Parathyroid adenoma (tissue), 2 donors: ENCODE measurements at regions not wholly inside any gene's neighbourhood (a gene's known extent, or its start where the extent isn't known, plus 50 kb on each side); places are given as distances from the start of the nearest gene placed in this dataset.

ENCODE experiments used
- H2AFZ ChIP-seq: fragments of 300-600 bp; sonication (generic); one replicate; pipeline ENCODE4 v1.7.0; 2017; ENCODE audit warnings: antibody characterized with exemption, mild to moderate bottlenecking
- H3K27ac ChIP-seq: fragments of 300-600 bp; sonication (generic); one replicate; pipeline ENCODE4 v1.7.0; 2017
- H3K27me3 ChIP-seq: fragments of 300-600 bp; sonication (generic); one replicate; pipeline ENCODE4 v1.7.0; 2017; ENCODE audit warnings: low read length; ENCODE audit not compliant: control insufficient read depth, insufficient read depth
- H3K36me3 ChIP-seq: fragments of 300-600 bp; sonication (generic); one replicate; pipeline ENCODE4 v1.7.0; 2017; ENCODE audit warnings: low read length; ENCODE audit not compliant: control insufficient read depth, insufficient read depth
- H3K4me1 ChIP-seq: fragments of 300-600 bp; sonication (generic); one replicate; pipeline ENCODE4 v1.7.0; 2017; ENCODE audit warnings: control low read depth
- H3K4me2 ChIP-seq: fragments of 300-600 bp; sonication (generic); one replicate; pipeline ENCODE4 v1.7.0; 2017; ENCODE audit warnings: low read length
- H3K4me3 ChIP-seq: fragments of 300-600 bp; sonication (generic); one replicate; pipeline ENCODE4 v1.7.0; 2017; ENCODE audit warnings: low read depth, low read length
- H3K79me2 ChIP-seq: fragments of 300-600 bp; sonication (generic); one replicate; pipeline ENCODE4 v1.7.0; 2017; ENCODE audit warnings: control low read depth
- H3K9ac ChIP-seq: fragments of 300-600 bp; sonication (generic); one replicate; pipeline ENCODE4 v1.7.0; 2017; ENCODE audit warnings: mild to moderate bottlenecking
- H3K9me3 ChIP-seq: fragments of 300-600 bp; sonication (generic); one replicate; pipeline ENCODE4 v1.7.0; 2017; ENCODE audit warnings: low read length; ENCODE audit not compliant: control insufficient read depth
- TF ChIP-seq, protein P1 (sequence below): fragments of 300-600 bp; sonication (generic); IDR thresholded peaks from one replicate; pipeline ENCODE4 v1.7.0; 2017; ENCODE audit warnings: antibody characterized with exemption, mild to moderate bottlenecking
- donor health status: primary hyperparathyroidism.

DNA sequence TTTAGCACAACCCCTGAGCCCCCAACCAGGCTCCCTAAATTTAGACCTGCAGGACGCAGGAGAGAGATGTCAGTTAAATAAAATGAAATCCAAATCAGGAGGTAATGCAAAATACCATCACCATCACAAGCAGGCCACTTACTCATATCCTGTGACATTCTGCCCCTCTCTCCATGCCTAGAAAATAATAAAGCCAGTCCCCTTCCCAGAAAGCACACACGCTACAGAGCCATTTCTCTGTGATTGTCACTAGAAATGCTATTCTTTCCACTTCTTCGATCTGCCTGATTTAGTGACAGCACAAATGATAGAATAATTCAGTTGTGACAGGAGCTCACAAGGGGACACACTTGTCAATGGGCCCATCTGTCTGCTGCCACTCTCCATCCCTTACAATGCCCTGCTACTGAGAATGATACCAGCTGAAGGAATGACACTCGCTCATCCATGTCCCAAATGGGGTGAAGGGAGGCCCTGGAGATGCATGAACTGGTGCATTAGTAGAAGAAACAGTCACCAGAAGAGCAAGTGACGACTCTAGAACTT lies 272.1 kb downstream of the SP3 start:
- Histone ChIP-seq H3K4me2 (no peak overlapping the region), H3K79me2 (no peaks in the 10 kb centered on the region), H3K4me3 (no peak overlapping the region), H3K4me1 (no peaks in the 10 kb centered on the region), H3K27ac (no peak overlapping the region), H3K36me3 (no peaks in the 10 kb centered on the region), H3K27me3 (no peaks in the 10 kb centered on the region), H3K9ac (no peak overlapping the region), H3K9me3 (no peaks in the 10 kb centered on the region), H2AFZ (no peak overlapping the region)
- TF ChIP-seq, protein P1, sequence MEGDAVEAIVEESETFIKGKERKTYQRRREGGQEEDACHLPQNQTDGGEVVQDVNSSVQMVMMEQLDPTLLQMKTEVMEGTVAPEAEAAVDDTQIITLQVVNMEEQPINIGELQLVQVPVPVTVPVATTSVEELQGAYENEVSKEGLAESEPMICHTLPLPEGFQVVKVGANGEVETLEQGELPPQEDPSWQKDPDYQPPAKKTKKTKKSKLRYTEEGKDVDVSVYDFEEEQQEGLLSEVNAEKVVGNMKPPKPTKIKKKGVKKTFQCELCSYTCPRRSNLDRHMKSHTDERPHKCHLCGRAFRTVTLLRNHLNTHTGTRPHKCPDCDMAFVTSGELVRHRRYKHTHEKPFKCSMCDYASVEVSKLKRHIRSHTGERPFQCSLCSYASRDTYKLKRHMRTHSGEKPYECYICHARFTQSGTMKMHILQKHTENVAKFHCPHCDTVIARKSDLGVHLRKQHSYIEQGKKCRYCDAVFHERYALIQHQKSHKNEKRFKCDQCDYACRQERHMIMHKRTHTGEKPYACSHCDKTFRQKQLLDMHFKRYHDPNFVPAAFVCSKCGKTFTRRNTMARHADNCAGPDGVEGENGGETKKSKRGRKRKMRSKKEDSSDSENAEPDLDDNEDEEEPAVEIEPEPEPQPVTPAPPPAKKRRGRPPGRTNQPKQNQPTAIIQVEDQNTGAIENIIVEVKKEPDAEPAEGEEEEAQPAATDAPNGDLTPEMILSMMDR: no peak

DNA sequence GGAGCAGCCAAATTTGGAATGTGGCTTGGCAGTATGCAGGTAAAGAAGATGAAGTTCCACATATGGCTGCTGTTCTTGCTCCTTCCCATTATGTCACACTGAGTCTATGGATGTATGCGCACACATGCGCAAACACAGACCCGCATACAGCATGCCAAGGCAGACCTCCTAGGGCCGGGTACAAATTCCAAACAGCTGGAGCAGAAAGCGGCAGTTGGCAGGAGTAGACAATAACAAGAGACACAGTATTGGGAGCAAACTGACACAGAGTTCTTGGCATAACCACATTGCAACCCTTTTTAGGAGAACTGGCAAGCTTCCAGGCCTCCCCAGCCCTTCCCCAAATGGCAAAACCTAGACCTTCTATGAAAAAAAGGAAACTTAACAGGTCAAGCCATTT lies 268.9 kb downstream of the SP3 start:
- no peak overlapping the region for H3K9ac ChIP-seq
- H3K9me3 ChIP-seq: no peaks in the 10 kb centered on the region
- H3K36me3 ChIP-seq: no peaks in the 10 kb centered on the region
- no peaks in the 10 kb centered on the region for H3K4me1 ChIP-seq
- no peaks in the 10 kb centered on the region for H3K27me3 ChIP-seq
- no peaks in the 10 kb centered on the region for H3K79me2 ChIP-seq
- no peak overlapping the region for H2AFZ ChIP-seq
- no peak overlapping the region for H3K4me2 ChIP-seq
- H3K4me3 ChIP-seq: no peak overlapping the region
- TF ChIP-seq, protein P1: no peak
- H3K27ac ChIP-seq: no peak overlapping the region

DNA sequence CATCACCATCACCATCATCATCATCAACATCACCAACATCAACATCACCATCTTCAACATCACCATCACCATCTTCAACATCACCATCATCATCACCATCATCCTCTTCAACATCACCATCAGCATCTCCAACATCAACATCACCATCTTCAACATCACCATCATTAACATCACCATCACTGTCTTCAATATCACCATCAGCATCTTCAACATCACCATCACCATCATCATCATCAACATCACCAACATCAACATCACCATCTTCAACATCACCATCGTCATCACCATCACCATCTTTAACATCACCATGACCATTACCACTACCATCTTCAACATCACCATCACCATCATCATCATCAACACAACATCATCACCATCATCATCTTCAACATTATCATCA lies 267.2 kb downstream of the SP3 start:
- Histone ChIP-seq H3K4me2 (no peak overlapping the region), H3K27ac (no peak overlapping the region), H2AFZ (no peak overlapping the region), H3K27me3 (no peaks in the 10 kb centered on the region), H3K4me1 (no peaks in the 10 kb centered on the region), H3K79me2 (no peaks in the 10 kb centered on the region), H3K4me3 (no peak overlapping the region), H3K9ac (no peak overlapping the region), H3K36me3 (no peaks in the 10 kb centered on the region), H3K9me3 (no peaks in the 10 kb centered on the region)
- TF ChIP-seq, protein P1: no peak

DNA sequence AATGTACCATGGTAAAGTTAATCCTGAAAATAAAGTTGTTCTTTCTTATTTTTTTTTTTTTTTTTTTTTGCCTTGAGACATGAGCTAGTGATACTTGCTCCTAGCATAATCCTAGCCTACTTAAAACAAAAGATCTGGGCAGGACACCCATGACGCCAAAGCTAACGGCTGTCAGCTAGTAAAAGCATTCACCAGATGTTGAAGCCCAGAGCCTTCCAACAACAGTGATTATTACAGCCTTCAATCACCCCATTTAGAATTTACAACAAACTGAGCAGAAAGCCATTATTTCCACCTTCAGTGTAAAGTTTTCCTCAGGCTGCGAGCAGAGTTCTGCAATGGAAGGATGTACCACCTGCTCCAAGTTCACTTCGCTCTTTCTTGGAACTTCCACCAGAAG lies 259.5 kb downstream of the SP3 start:
- no peaks in the 10 kb centered on the region for H3K4me1 ChIP-seq
- H3K9me3 ChIP-seq: no peaks in the 10 kb centered on the region
- H3K9ac ChIP-seq: no peak overlapping the region
- TF ChIP-seq, protein P1: no peak
- H3K27me3 ChIP-seq: no peaks in the 10 kb centered on the region
- no peak overlapping the region for H3K4me3 ChIP-seq
- H3K79me2 ChIP-seq: no peaks in the 10 kb centered on the region
- H2AFZ ChIP-seq: no peak overlapping the region
- H3K27ac ChIP-seq: no peak overlapping the region
- H3K4me2 ChIP-seq: no peak overlapping the region
- no peaks in the 10 kb centered on the region for H3K36me3 ChIP-seq

DNA sequence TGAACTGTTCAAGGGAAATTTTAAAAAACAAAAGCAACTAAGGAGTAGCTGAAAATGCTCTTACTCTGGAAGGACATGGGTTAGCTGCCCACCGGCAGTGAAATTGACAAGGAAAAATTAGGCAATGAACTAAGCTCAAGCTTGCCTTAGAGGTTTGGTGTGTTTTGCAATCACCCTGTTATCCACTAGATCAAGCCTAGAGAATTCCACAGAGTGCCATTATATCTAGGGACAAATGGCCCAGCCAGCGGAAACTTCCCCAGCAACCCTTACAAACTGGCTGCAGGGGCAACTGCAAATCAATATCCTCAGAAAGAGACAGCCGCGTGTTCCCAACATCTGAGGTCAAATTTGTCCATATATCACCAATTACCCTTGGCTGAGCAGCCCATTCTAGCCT lies 258.2 kb downstream of the SP3 start:
- H3K9me3 ChIP-seq: no peaks in the 10 kb centered on the region
- TF ChIP-seq, protein P1: no peak

More for the DNA sequence above, 258.2 kb downstream of the SP3 start:
- no peak overlapping the region for H2AFZ ChIP-seq
- no peak overlapping the region for H3K4me3 ChIP-seq
- H3K4me1 ChIP-seq: no peaks in the 10 kb centered on the region
- H3K27ac ChIP-seq: no peak overlapping the region
- H3K79me2 ChIP-seq: no peaks in the 10 kb centered on the region
- no peaks in the 10 kb centered on the region for H3K27me3 ChIP-seq
- no peaks in the 10 kb centered on the region for H3K36me3 ChIP-seq
- no peak overlapping the region for H3K4me2 ChIP-seq
- H3K9ac ChIP-seq: no peak overlapping the region
